ENCODE measurements at regions not wholly inside any gene's neighbourhood (a gene's known extent, or its start where the extent isn't known, plus 50 kb on each side); places are given as distances from the start of the nearest gene placed in this dataset.

DNA sequence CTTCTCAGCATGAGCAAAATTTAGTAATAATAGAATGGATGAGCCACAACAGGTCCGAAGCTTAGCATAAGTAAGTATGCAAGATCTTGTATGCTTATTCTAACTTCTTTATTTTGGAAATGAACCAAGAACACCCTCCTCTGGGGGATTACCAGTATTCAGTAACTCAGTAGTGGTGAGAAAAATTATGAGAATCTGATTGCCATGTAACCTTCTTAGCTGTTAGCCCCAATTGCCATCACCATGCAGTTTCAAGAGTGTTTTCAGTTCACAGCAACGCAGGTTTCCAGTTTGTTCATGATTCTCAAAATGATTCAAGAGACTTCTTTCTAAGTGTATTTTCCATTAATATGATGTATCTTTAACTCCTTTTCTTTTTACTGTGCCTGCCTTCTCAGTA, 1507.6 kb upstream of the SEL1L start:
- TF ChIP-seq POLR2AphosphoS5 (IDR thresholded peaks at IDR 0.05; ENCODE audit: low read depth, low read length), result no peak
- TF ChIP-seq TAF1 (IDR thresholded peaks at IDR 0.05; ENCODE audit: low read depth, low read length), result no peak
- no peak for TF ChIP-seq SPI1 (IDR thresholded peaks at IDR 0.05; ENCODE audit: low read depth, low read length)

Measured in GM12891 (cell line).